ENCODE measurements at regions not wholly inside any gene's neighbourhood (a gene's known extent, or its start where the extent isn't known, plus 50 kb on each side); places are given as distances from the start of the nearest gene placed in this dataset.

DNA sequence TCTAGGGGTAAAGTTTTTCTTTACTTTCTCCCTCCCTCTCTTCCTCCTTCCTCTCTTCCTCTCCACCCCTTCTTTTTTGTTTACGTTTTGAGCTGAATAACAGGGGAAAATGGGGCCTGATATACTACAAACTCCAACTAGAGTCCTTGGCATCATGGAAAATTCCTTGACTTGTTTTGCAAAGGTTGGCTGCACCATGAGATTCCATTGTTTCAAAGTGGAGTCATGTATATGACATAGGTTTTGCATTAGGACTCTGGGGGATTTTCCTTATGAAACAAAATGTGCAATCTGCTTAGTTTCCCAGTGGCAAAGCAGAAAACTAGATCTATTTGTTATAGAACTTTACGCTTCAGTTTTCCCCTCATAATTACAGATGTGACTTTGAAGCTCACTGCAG, 233.5 kb upstream of the PGRMC2 start:
- no peak for DNase-seq (ENCODE audit: low spot score)
- Mint-ChIP-seq H3K27ac (ENCODE audit: unreplicated experiment) (peak overlapping the region; percentile 88), H3K36me3 (ENCODE audit: low read depth) (no peaks in the 10 kb centered on the region), H3K9me3 (ENCODE audit: low read depth) (no peaks in the 10 kb centered on the region), H3K27me3 (ENCODE audit: low read depth) (no peaks in the 10 kb centered on the region), H3K4me3 (ENCODE audit: unreplicated experiment) (no peak overlapping the region), H3K4me1 (ENCODE audit: low read depth) (peaks cover 83% of the 10 kb centered on the region)
- TF ChIP-seq, protein P1, sequence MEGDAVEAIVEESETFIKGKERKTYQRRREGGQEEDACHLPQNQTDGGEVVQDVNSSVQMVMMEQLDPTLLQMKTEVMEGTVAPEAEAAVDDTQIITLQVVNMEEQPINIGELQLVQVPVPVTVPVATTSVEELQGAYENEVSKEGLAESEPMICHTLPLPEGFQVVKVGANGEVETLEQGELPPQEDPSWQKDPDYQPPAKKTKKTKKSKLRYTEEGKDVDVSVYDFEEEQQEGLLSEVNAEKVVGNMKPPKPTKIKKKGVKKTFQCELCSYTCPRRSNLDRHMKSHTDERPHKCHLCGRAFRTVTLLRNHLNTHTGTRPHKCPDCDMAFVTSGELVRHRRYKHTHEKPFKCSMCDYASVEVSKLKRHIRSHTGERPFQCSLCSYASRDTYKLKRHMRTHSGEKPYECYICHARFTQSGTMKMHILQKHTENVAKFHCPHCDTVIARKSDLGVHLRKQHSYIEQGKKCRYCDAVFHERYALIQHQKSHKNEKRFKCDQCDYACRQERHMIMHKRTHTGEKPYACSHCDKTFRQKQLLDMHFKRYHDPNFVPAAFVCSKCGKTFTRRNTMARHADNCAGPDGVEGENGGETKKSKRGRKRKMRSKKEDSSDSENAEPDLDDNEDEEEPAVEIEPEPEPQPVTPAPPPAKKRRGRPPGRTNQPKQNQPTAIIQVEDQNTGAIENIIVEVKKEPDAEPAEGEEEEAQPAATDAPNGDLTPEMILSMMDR (IDR thresholded peaks at IDR 0.05) = no peak

DNA sequence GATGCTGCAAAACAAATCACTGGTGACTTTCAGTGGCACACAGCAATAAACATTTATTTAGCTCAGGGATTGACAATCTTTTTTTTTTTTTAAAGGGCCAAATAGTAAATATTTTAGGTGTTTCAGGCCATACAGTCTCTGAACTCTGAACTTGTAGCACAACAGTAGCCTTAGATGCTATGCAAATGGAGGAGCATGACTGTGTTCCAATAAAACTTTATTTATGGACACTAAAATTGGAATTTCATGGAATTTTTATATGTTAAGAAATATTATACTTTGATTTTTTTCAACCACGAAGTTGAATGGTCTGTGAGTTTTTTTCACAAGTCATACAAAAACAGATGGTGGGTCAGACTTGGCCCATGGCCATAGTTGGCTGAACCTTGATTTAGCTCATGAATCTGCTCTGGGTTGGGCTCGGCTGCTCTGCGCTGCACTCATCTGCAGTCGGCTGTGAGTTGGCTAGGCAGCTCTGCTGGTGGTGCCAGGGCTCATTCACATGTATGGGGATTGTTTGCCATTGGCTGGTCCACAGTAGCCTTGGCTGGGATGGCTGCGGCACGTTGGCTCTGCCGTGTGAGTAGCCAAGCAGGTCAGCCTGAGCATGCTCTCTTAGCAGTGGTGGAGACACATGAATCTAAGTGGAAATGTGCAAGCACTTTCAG, 231.7 kb upstream of the PGRMC2 start:
- H3K36me3 Mint-ChIP-seq (ENCODE audit: low read depth) = peaks cover 2% of the 10 kb centered on the region
- no peak for DNase-seq (ENCODE audit: low spot score)
- peak overlapping the region; percentile 94 for H3K27ac Mint-ChIP-seq (ENCODE audit: unreplicated experiment)
- no peaks in the 10 kb centered on the region for H3K27me3 Mint-ChIP-seq (ENCODE audit: low read depth)
- TF ChIP-seq, protein P1 (IDR thresholded peaks at IDR 0.05) = no peak
- no peak overlapping the region for H3K4me3 Mint-ChIP-seq (ENCODE audit: unreplicated experiment)
- peaks cover 4% of the 10 kb centered on the region for H3K9me3 Mint-ChIP-seq (ENCODE audit: low read depth)
- peaks cover 67% of the 10 kb centered on the region for H3K4me1 Mint-ChIP-seq (ENCODE audit: low read depth)

DNA sequence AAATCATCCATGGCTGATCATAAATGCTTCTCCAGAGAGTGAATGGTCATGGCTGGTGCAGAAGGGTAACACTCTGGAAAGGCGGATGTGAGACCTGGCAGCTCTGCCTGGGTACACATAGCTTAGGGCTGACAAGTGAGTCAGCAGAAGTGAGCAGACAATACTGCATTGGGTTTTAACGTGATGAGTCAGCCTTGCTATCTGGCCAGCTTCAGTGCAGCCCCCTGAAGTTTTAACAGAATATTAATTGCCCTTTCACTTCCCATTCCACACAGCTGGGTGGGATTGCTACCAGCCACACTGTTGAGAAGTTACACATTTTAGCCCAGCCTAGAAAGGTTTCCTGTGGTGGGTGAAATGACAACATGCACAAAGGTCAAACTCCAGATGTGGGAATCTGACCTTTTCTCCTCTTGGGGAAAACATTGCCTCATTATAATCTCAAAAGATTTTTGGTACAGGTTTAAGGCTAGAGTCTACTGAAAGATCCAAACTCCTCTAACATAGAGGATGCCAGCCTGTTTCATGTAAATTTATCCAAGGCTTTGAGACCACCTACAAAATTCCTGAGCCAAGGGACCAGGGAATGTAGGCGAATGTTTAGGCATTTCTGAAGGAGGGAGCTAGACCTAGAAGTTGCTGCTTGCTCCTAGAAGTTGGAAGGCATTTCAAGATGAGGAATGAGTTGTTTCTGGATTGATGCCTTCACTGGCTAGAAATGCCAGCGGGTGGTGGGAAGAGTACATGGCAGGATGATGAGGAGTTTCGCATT, 230.3 kb upstream of the PGRMC2 start:
- H3K4me3 Mint-ChIP-seq (ENCODE audit: unreplicated experiment) = peak overlapping the region; percentile 18
- H3K36me3 Mint-ChIP-seq (ENCODE audit: low read depth) = peaks cover 7% of the 10 kb centered on the region
- H3K4me1 Mint-ChIP-seq (ENCODE audit: low read depth) = peaks cover 71% of the 10 kb centered on the region
- peak overlapping the region; percentile 94 for H3K27ac Mint-ChIP-seq (ENCODE audit: unreplicated experiment)
- TF ChIP-seq, protein P1 (IDR thresholded peaks at IDR 0.05) = no peak
- no peak for DNase-seq (ENCODE audit: low spot score)
- H3K27me3 Mint-ChIP-seq (ENCODE audit: low read depth) = no peaks in the 10 kb centered on the region
- H3K9me3 Mint-ChIP-seq (ENCODE audit: low read depth) = peaks cover 7% of the 10 kb centered on the region

DNA sequence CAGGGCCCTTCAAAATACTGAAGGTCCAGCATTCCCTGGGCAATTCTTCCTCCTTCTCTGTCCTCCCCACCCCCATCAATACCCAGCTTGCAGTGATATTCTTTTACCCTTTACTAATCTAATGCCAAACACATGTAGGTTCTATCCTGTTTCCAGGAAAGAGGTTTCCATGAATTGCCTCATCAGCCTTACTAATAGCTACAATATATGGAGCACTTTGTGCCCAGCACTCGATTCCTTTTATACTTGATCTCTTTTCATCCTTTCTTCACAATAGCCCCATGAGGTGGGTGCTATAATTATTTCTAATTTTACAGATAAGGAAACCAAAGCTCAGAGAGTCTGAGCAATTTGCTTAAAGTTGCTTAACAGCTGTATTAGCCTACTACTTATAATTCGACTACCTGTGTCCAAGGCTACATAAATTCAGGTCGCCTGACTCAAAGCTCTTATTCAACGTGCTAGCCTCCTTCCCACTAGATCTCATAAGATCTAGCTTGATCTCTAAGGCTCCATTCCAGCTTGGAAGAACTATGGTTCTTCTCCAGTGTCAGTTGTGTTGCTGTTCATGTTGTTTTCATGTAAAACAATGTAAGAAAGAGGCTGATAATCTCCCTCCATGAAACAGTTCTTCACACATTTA, 229.6 kb upstream of the PGRMC2 start:
- H3K9me3 Mint-ChIP-seq (ENCODE audit: low read depth) = peaks cover 9% of the 10 kb centered on the region
- TF ChIP-seq, protein P1 (IDR thresholded peaks at IDR 0.05) = no peak
- H3K4me3 Mint-ChIP-seq (ENCODE audit: unreplicated experiment) = peak overlapping the region; percentile 18

DNA sequence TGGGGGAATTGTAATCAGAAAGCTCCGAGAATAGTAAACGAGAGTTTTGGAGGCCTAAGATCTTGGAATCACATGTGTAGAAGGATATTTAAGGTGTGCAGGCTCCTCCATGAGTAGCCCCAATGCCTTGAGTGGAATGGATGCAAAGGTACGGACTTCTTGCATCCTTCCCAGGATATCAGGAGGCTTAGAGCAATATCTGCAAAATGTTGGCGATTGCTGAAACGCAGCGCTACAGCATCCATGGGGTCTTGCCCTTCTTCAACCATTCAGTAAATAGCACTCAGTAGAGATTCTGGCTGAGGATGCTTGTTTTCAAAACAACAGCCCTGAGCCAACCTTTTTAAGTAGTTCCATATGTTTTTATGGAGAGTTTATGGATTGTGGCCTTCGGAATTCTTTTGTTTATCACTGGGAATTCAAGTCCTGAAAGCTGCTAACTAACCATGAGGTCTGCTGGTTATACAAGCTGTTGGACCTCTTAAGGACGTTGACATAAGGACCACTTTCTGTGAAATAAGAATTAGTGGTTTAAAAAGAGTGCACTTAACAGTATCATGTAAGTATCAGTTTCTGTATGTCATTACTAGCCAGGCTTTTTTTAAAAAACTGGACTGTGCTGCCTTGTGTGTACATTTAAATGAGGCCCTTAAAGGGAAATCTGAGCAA, 228.8 kb upstream of the PGRMC2 start:
- no peak overlapping the region for H3K27ac Mint-ChIP-seq (ENCODE audit: unreplicated experiment)
- peaks cover 9% of the 10 kb centered on the region for H3K9me3 Mint-ChIP-seq (ENCODE audit: low read depth)
- peaks cover 7% of the 10 kb centered on the region for H3K36me3 Mint-ChIP-seq (ENCODE audit: low read depth)
- H3K4me3 Mint-ChIP-seq (ENCODE audit: unreplicated experiment) = no peak overlapping the region
- DNase-seq (ENCODE audit: low spot score) = no peak
- TF ChIP-seq, protein P1 (IDR thresholded peaks at IDR 0.05) = no peak
- peaks cover 66% of the 10 kb centered on the region for H3K4me1 Mint-ChIP-seq (ENCODE audit: low read depth)
- H3K27me3 Mint-ChIP-seq (ENCODE audit: low read depth) = no peaks in the 10 kb centered on the region

More for the DNA sequence above, 229.6 kb upstream of the PGRMC2 start:
- peaks cover 70% of the 10 kb centered on the region for H3K4me1 Mint-ChIP-seq (ENCODE audit: low read depth)
- peak overlapping the region; percentile 94 for H3K27ac Mint-ChIP-seq (ENCODE audit: unreplicated experiment)
- no peaks in the 10 kb centered on the region for H3K27me3 Mint-ChIP-seq (ENCODE audit: low read depth)
- DNase-seq (ENCODE audit: low spot score) = no peak
- peaks cover 7% of the 10 kb centered on the region for H3K36me3 Mint-ChIP-seq (ENCODE audit: low read depth)
